ENCODE measurements at regions not wholly inside any gene's neighbourhood (a gene's known extent, or its start where the extent isn't known, plus 50 kb on each side); places are given as distances from the start of the nearest gene placed in this dataset.

DNA sequence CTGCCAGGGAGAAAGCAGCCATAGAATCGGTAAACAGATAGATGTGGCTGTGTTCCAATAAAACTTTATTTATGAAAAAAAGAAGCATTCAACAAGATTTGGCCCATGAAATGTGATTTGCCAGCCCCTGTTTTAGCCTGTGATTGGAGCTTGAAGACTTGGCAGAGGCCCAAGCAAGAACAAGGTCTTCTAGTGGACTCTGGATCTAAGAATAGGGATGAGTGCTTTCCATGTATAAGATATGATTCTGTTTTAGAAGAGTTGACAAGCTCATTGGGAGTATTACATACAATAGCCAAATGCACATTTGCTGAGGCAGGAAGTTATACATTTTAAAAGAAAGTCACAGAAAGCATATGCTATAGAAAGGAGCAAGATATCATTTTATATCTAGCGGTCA, 175.6 kb upstream of the LUZP2 start:
- Histone ChIP-seq H3K9me3 (ENCODE audit: control insufficient read depth in 1 of 2, insufficient read depth in 1 of 2, low read length in 2 of 2) (peaks cover 0 to 10% of the 10 kb centered on the region in 2 experiments), H3K4me3 (ENCODE audit: low read length) (no peak overlapping the region), H3K4me1 (ENCODE audit: insufficient read depth, low read length) (no peaks in the 10 kb centered on the region), H3K27me3 (ENCODE audit: control insufficient read depth in 1 of 2, insufficient read depth in 2 of 2, low read length in 2 of 2) (no peaks in the 10 kb centered on the region), H3K36me3 (ENCODE audit: insufficient read depth, low read length) (no peaks in the 10 kb centered on the region), H3K27ac (ENCODE audit: low read depth in 1 of 2, low read length in 2 of 2) (no peak overlapping the region)
- ChIA-PET CTCF (no interaction called here), POLR2A (no interaction called here)
- TF ChIP-seq, protein P1, sequence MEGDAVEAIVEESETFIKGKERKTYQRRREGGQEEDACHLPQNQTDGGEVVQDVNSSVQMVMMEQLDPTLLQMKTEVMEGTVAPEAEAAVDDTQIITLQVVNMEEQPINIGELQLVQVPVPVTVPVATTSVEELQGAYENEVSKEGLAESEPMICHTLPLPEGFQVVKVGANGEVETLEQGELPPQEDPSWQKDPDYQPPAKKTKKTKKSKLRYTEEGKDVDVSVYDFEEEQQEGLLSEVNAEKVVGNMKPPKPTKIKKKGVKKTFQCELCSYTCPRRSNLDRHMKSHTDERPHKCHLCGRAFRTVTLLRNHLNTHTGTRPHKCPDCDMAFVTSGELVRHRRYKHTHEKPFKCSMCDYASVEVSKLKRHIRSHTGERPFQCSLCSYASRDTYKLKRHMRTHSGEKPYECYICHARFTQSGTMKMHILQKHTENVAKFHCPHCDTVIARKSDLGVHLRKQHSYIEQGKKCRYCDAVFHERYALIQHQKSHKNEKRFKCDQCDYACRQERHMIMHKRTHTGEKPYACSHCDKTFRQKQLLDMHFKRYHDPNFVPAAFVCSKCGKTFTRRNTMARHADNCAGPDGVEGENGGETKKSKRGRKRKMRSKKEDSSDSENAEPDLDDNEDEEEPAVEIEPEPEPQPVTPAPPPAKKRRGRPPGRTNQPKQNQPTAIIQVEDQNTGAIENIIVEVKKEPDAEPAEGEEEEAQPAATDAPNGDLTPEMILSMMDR (IDR thresholded peaks at IDR 0.05): no peak
- DNase-seq: no peak
- Mint-ChIP-seq H3K36me3 (ENCODE audit: low read depth) (no peaks in the 10 kb centered on the region), H3K9me3 (peaks cover 14% of the 10 kb centered on the region), H3K27ac (no peak overlapping the region), H3K27me3 (no peaks in the 10 kb centered on the region), H3K4me1 (ENCODE audit: low read depth) (no peaks in the 10 kb centered on the region), H3K4me3 (no peak overlapping the region)
- intact Hi-C loops (cut with DNase I, micrococcal nuclease): no loop called here
- ATAC-seq (ENCODE audit: poor library complexity): no peak

DNA sequence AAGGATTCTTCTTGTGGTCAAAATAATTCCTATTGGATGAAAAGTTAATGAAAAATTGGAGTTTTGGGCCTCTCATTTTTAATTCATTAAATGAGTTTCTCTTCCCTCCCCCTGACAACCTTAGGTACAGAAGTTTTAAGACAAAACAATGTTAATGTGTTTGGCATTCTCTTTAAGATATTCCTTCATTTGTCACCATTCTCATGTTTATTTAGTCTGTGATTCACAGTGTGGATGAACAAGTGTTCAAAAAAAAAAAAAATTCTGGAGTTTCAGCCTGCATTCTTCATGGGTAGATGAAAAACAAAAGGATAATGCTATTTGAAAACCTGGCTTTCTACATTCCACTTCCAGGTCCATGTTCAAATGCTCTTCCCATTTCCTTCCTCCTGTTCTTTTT, 172.6 kb upstream of the LUZP2 start:
- Mint-ChIP-seq H3K9me3 (peaks cover 13% of the 10 kb centered on the region), H3K27ac (no peak overlapping the region)
- CTCF ChIA-PET: no interaction called here

DNA sequence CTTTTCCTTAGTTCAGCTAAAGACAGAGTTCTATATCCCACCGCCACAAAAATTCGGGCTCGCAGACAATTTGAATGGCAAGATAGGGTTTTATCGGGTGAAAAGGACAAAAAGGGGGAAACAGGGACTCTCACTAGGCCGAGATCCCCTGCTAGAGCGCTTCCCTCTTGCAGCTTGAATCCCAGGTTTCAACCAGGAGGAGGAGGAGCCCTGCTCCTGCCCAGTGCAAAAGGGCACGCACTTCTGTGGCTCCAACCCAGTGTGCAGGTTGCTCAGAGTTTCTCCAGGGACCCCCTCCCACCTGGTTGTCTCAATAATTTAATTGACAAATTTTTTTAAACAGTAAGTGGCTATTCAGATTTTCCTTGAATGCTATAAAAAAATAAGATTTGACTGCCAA, 152.6 kb upstream of the LUZP2 start:
- no peaks in the 10 kb centered on the region for H3K36me3 Mint-ChIP-seq (ENCODE audit: low read depth)
- Histone ChIP-seq H3K27me3 (ENCODE audit: control insufficient read depth in 1 of 2, insufficient read depth in 2 of 2, low read length in 2 of 2) (no peaks in the 10 kb centered on the region), H3K27ac (ENCODE audit: low read depth in 1 of 2, low read length in 2 of 2) (no peak overlapping the region), H3K9me3 (ENCODE audit: control insufficient read depth in 1 of 2, insufficient read depth in 1 of 2, low read length in 2 of 2) (peaks cover 2 to 3% of the 10 kb centered on the region in 2 experiments), H3K4me1 (ENCODE audit: insufficient read depth, low read length) (no peaks in the 10 kb centered on the region), H3K36me3 (ENCODE audit: insufficient read depth, low read length) (no peaks in the 10 kb centered on the region), H3K4me3 (ENCODE audit: low read length) (no peak overlapping the region)
- DNase-seq (no peak), ATAC-seq (ENCODE audit: poor library complexity) (no peak)
- no peaks in the 10 kb centered on the region for H3K4me1 Mint-ChIP-seq (ENCODE audit: low read depth)
- no peaks in the 10 kb centered on the region for H3K9me3 Mint-ChIP-seq
- H3K4me3 Mint-ChIP-seq: no peak overlapping the region
- intact Hi-C loops (cut with DNase I, micrococcal nuclease): no loop called here
- POLR2A ChIA-PET: no interaction called here
- CTCF ChIA-PET: no interaction called here
- no peak overlapping the region for H3K27ac Mint-ChIP-seq
- TF ChIP-seq, protein P1 (IDR thresholded peaks at IDR 0.05): no peak
- no peaks in the 10 kb centered on the region for H3K27me3 Mint-ChIP-seq

More for the DNA sequence above, 172.6 kb upstream of the LUZP2 start:
- no peak overlapping the region for H3K4me3 Mint-ChIP-seq
- H3K36me3 Mint-ChIP-seq (ENCODE audit: low read depth): no peaks in the 10 kb centered on the region
- intact Hi-C loops (cut with DNase I, micrococcal nuclease): no loop called here
- DNase-seq: no peak
- H3K4me3 ChIP-seq (ENCODE audit: low read length): no peak overlapping the region
- POLR2A ChIA-PET: no interaction called here
- H3K36me3 ChIP-seq (ENCODE audit: insufficient read depth, low read length): no peaks in the 10 kb centered on the region
- TF ChIP-seq, protein P1 (IDR thresholded peaks at IDR 0.05): no peak
- H3K9me3 ChIP-seq (ENCODE audit: control insufficient read depth in 1 of 2, insufficient read depth in 1 of 2, low read length in 2 of 2): no peaks in the 10 kb centered on the region
- H3K27me3 ChIP-seq (ENCODE audit: control insufficient read depth in 1 of 2, insufficient read depth in 2 of 2, low read length in 2 of 2): no peaks in the 10 kb centered on the region
- H3K27me3 Mint-ChIP-seq: no peaks in the 10 kb centered on the region
- no peak overlapping the region for H3K27ac ChIP-seq (ENCODE audit: low read depth in 1 of 2, low read length in 2 of 2)
- no peaks in the 10 kb centered on the region for H3K4me1 ChIP-seq (ENCODE audit: insufficient read depth, low read length)
- no peak for ATAC-seq (ENCODE audit: poor library complexity)
- H3K4me1 Mint-ChIP-seq (ENCODE audit: low read depth): no peaks in the 10 kb centered on the region
